Vagina (tissue), 2 donors: ENCODE measurements at regions not wholly inside any gene's neighbourhood (a gene's known extent, or its start where the extent isn't known, plus 50 kb on each side); places are given as distances from the start of the nearest gene placed in this dataset.

Experiments used
- POLR2A ChIP-seq, 2 donors: fragments of 450-650 bp; IDR thresholded peaks; one replicate each; pipeline ENCODE4 v1.6.1; 2017; ENCODE audit warnings: antibody characterized with exemption in 2 of 2, mild to moderate bottlenecking in 2 of 2, moderate library complexity in 2 of 2
- TF ChIP-seq, protein P1 (sequence below), 3 experiments: fragments of 450-650 bp in 2 of 3; fragments of 200-600 bp in 1 of 3; sonication (generic) in 1 of 3; IDR thresholded peaks; one replicate each; pipeline ENCODE4 v1.5.1; 2017 to 2019; ENCODE audit warnings: antibody characterized with exemption in 3 of 3, mild to moderate bottlenecking in 2 of 3, moderate library complexity in 2 of 3

DNA sequence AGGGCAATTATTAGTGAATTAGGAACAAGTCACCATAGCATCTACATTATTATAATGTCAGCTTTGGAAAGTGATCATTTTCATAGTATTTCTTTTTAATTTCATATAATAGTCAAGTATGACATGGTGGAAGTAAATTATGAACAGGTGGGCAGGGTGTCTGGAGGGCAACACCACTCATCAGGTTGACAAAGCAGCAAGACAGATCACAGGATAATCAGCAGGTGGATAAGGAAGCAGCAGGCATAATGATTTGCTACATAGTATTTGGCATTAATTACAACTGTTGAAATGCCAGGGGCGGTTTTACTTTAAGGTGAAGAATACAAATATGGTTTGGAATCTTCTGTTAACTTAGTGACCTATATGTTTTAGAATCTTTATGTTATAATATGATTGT, 1342.2 kb downstream of the PLA2G4A start:
- TF ChIP-seq, protein P1, sequence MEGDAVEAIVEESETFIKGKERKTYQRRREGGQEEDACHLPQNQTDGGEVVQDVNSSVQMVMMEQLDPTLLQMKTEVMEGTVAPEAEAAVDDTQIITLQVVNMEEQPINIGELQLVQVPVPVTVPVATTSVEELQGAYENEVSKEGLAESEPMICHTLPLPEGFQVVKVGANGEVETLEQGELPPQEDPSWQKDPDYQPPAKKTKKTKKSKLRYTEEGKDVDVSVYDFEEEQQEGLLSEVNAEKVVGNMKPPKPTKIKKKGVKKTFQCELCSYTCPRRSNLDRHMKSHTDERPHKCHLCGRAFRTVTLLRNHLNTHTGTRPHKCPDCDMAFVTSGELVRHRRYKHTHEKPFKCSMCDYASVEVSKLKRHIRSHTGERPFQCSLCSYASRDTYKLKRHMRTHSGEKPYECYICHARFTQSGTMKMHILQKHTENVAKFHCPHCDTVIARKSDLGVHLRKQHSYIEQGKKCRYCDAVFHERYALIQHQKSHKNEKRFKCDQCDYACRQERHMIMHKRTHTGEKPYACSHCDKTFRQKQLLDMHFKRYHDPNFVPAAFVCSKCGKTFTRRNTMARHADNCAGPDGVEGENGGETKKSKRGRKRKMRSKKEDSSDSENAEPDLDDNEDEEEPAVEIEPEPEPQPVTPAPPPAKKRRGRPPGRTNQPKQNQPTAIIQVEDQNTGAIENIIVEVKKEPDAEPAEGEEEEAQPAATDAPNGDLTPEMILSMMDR (IDR thresholded peaks at IDR 0.05) = no peak
- no peak for TF ChIP-seq POLR2A (IDR thresholded peaks at IDR 0.05)
